ENCODE measurements at regions not wholly inside any gene's neighbourhood (a gene's known extent, or its start where the extent isn't known, plus 50 kb on each side); places are given as distances from the start of the nearest gene placed in this dataset.
"Not testable (repeated sequence)": the region's sequence is repeated elsewhere in the genome, so short reads cannot be mapped to it uniquely, and the experiment has no call there.

DNA sequence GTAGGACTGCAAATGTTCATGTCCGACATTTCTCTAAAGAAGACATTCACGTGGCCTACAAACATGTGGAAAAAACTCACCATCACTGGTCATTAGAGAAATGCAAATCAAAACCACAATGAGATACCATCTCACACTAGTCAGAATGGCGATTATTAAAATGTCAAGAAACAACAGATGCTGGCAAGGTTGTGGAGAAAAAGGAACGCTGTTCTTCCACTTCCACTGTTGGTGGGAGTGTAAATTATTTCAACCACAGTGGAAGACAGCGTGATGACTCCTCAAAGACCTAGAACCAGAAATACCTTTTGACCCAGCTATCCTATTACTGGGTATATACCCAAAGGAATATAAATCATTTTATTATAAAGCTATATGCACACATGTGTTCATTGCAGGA lies 253.9 kb upstream of the UBASH3B start:
- not testable (repeated sequence) for DNase-seq (ENCODE audit: low read depth, low spot score)

DNA sequence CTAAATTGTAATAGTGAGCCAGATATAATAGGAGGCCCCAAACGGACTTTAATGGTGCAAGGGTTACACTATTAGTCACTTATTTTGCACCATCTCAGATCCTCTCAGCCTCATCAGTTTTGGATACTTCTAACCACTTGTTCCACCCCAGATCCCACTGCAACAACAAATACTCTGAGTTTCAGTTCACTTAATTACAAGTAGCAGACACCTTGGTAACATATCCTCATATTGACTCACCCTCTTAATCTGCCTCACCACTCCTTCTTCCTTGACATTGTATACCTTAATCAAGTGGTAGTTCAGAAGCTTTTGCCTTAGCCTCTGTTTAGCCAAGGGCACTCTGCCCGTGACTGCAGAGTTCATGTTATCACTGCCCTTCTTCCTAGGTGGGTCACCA lies 256.1 kb upstream of the UBASH3B start:
- DNase-seq (ENCODE audit: low read depth, low spot score), result no peak

DNA sequence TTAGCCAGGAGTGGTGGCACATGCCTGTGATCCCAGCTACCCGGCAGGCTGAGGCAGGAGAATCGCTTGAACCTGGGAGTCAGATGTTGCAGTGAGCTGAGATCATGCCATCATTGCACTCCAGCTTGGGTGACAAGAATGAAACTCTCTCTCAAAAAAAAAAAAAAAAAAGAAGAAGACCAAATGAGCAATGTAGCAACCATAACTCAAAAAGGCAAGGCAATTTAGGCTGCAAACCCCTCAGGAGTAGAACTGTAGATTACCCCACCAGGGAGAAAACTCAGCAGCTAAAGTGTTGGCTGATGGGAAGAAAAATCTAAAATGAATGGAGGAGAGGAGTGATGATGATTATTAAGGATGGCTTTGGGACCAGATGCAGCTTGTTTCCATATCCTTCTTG lies 256.7 kb upstream of the UBASH3B start:
- DNase-seq (ENCODE audit: low read depth, low spot score), result no peak

DNA sequence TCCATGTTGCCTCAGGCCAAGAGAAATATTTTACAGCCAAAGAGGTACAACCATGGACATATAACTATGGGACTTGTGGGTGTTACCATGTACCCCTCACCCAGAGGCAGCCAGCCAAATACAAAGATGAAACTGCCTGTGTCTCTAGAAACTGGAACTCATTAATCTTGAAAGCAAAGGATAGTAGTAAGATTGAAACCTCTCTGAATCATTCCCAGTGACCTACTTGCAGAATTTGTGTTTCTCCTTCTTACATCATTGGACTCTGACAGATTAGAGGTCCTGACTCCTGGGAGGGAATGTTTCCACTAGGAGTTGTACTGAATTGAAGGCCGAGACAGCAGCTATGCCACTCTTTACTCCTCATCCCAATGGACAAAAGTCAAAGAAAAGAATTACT lies 257.4 kb upstream of the UBASH3B start:
- DNase-seq (ENCODE audit: low read depth, low spot score), result no peak

DNA sequence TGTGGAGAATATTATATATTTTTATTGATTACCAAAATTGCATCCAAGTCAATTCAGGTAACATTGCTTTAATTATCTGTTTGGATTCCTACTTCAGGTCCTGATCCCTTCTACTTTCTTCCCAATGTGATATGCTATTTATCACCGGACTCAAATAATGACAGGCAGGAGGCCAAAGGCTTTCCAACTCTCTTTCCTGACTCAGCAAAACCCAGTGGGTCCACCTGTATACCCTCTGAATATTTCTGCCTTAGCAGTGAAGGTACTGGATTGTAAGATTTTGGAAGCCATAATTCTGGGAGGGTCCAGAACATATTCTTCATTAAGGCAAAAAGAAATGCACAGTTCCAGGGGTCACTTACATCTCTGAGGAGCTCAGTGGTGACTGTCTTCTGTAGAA lies 260.2 kb upstream of the UBASH3B start:
- no peak for DNase-seq (ENCODE audit: low read depth, low spot score)

DNA sequence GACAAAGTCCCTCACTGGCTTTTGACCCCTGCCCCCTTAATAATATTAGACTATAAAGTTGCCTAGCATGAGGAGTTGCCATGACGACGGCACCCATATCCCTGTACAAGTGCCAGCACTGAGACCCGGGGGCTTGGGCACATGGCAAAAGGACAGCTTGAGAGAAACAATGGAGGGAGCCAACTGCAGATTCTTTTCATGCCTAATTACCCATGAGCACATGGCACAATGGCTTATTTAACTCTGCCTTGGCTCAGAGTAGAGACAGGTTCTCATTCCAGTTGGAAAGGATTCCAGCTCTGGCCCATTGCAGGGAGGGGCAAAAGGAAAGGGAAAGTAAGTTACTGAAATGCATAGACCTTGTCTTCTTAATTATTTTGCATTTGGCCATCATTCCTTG lies 261.2 kb upstream of the UBASH3B start:
- DNase-seq (ENCODE audit: low read depth, low spot score), result no peak

DNA sequence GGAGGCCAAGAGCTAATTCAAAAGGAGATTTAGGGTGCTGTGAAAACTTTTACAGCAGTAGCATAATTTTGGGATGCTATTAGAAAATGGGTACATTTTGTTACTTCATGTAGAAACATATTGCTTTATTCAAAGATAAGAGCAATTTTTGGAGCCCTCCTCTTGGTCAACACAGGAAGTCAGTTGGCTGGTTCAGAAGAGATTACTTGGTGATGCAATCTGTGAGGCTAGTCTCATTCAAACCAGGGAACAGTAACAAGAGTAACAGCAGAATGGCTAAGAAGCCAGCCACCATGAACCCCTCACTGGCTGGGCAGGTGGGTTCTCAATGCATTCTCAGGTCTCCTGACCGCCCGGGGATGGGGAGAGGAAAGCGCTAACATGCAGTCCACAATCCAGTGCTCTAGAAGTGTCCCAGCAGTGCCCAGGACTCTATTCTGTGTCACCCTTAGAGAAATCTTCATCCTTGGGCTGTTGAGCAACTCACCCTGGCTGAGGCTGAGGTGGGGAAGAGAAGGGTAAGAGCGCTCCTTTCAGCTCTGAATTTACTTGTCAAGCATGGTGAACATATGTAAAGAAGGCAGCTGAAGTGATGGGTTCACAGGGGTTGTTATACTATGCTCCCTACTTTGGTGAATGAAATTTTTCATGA lies 262.2 kb upstream of the UBASH3B start:
- no peak for DNase-seq (ENCODE audit: low read depth, low spot score)

DNA sequence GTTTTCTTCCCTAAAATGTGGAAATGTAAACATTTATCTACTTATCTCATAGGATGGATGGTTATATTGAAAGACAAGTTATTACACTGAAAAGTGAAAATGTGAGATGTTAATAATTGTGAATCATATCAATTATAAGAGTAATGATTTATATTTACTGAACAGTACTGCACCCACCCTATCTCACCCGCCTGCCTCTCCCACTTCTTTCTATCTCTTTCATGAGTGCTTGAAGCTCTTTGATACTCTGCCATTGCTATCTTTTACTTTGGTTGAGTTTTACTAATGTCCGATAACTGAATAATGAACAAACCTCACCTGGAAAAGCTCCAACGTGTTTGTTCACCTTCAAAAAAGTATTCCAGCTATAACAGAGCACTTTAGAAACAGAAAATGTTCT lies 263.0 kb upstream of the UBASH3B start:
- DNase-seq (ENCODE audit: low read depth, low spot score), result no peak

DNA sequence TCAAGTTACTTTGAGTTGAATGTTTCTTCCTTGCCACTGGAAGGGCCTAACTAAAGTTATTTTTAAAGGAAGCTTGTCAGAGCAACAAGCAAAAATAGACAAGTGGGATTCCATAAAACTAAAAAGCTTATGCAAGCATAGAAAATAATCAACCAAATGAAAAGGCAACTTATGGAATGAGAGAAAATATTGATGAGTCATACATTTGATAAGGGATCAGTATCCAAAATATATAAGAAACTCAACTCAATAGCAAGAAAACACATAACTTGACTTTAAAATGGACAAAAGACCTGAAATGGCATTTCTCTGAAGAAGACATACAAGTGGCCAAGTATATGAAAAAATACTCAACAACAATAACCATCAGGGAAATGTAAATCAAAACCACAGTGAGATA lies 264.5 kb upstream of the UBASH3B start:
- no peak for DNase-seq (ENCODE audit: low read depth, low spot score)

DNA sequence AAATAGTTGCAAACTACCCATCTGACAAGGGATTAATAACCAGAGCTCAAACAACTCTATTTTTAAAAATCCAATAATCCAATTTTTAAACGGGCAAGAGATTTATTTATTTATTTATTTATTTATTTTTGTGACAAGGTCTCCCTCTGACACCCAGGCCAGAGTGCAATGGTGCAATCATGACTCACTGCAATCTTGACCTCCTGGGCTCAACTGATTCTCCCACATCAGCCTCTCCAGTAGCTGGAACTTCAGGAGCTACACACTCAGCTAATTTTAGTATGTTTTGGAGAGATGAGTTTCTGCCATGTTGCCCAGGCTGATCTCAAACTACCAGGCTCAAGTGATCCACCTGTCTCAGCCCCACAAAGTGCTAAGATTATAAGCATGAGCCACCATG lies 267.2 kb upstream of the BLID start:
- no peak for DNase-seq (ENCODE audit: low read depth, low spot score)

DNA sequence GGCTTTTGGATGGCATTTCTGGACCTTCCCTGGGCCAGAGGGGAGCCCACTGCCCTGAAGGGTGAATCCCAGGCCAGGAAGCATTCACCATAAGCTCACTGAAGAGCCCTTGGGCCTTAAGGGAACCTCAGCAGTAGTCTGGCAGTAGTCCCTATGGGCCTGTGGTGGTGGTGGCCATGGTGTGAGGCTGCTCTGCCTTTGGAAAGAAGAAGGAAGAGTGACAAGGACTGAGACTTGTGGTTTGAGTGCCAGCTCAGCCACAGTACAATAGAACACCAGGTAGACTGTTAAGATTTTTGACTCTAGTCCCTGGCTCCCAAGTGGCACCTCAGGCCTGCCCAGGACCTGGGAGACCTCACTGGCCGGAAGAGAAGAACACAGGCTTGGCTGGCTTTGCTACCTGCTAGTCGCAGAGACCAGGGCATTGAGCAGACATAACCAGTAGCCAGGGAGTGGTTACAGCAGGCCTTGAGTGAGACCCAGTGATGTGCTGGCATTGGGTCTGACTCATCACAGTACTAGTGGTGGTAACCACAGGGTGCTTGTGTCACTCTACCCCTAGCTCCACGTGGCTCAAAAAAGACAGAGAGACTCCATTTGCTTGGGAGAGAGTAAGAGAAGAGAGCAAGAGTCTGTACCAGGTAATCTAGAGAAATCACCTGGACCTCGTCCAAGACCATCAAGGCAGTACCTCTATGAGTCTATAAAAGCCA lies 259.8 kb upstream of the BLID start:
- no peak for DNase-seq (ENCODE audit: low read depth, low spot score)

DNA sequence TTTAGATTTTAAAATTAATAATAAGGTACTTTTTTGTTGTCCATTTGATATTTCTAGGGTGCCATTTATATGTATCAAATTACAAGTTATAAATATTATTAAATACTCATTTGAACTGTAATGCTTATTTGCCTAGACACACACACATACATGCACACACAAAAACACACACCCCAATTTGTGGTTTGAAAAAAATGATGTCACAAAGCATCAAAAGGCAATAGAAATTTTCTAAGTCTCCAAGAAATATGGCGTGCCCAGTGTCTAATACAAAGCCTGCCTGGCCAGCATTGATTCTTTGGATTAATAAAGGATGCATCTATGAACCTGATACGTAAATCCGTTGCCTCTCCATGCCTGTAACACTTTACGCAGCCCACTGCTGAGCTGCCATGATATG lies 252.8 kb upstream of the BLID start:
- DNase-seq (ENCODE audit: low read depth, low spot score), result no peak

DNA sequence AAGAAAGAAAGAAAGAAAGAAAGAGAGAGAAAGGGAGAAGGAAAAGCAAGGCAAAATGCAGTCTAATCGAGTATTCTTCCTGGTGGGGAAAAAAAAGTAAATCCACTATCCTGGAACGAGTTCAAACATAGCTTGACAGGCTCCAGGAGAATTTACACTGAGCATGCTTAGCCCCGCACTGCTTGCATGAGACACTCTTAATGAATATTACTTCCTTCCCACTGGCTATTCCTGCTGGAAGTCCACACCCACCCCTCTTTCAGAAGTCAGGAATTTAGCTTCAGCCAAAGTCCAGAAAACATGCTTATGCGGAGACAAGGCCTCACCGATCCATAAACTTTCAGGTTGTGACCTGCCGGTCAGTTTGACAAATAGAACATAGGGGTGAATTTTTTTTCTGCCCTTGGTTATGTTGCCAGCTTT lies 251.8 kb upstream of the BLID start:
- DNase-seq (ENCODE audit: low read depth, low spot score), result no peak

DNA sequence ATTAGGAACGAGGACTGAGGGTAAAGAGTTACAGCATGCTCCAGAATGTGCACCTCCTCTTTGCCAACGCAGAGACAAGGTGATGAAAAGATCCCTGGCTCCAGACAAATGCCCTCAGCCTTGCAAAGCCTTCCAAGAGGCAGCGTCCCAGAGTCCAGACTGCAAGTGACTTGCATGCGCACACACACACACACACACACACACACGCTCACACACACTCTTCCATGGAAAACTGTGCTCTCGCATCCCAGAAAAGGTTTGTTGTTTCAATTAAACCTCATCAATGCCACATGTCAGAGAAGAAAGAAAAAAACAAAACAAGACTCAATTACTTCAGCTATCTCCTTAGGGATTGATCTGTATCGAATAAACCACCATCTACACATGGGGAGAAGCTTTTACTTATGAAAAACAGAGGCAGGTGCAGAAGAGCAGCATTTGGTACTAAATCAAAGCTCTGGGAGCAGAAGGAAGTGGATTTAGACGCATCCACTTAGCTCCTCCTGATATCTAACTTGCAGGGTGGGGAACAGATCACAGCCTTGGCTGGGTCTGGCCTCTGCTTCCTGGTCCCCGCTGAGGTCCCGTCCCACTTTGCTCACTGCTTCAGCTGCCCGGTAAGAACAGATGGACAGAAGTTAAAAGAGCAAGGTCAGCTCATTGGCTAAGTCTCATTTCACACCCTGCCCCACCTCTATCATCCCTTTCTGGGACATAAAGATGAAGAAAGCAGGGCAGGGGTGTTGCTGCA lies 249.8 kb upstream of the BLID start:
- no peak for DNase-seq (ENCODE audit: low read depth, low spot score)

DNA sequence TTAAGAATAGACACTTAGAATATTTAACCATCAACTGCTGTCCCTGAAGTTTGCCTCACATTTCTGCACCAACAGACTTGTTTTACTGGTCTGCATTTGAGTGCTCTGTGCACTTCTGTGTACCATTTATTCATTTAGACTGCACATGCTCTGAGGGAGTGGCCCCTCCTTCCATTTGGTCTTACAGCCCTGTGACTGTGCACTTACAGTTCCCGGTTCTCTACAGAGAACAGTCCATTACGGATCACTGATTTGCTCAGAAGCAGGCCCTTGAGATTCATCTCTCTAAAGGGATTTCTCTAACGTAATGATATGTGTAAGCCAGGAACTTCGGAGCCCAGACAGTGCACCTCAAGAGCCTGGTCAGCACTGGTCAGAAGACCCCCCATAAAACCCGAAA lies 247.3 kb upstream of the BLID start:
- no peak for DNase-seq (ENCODE audit: low read depth, low spot score)

DNA sequence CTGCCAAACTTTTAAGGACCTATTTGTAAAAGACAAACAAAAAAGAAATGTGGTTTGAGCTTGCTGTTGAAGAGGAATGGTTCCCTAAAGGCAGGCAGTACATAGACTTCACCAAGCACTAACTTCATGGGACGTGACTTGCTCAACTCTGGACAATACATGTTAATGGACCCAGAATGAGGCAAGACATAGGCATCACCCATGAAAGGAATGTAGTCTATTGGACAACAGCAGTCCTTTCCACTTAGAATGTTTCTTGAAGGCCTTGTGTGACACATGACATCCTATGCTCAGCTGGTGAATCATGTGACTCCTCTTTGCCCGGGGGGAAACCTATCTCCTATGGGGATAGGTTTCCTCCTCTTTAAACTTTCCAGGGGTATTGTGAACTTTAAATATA lies 246.4 kb upstream of the BLID start:
- DNase-seq (ENCODE audit: low read depth, low spot score), result no peak

DNA sequence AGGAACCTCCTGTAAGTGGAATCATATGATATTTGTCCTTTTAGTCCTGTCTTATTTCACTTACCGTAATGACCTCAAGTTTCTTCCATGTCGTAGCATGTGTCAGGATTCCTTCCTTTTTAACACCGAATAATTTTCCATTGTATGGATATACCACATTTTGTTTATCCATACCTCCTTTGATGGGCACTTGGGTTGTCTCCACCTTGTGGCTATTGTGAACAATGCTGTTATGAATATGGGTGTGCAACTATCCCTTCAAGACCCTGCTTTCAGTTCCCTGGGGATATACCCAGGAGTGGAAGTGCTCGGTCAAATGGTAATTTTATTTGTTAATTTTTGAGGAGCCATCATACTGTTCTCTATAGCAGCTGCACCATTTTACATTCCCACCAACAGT lies 244.9 kb upstream of the BLID start:
- DNase-seq (ENCODE audit: low read depth, low spot score), result no peak

DNA sequence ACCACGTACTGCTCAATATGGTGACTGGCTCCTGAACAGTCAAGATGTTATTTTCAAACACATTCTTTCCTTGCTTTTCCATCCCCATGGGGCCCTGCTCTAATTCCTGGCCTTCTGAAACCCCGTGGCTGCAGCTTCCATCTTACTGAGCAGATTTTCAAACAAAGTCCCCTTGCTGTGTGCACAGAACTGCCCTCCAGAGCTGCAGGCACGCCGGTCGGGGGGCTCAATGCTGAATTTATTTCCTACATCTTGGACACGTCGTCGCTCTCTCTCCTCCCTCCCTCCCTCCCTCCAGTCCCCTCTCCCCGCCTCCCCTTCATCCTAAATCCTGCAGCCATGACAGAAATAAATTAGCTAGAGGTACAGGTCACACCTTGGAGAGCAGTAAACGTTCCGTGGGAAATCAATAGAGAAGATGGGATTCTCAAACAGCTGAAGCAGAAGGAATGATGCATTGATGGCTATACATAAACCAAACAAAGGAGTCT lies 243.1 kb upstream of the BLID start:
- DNase-seq (ENCODE audit: low read depth, low spot score), result no peak

DNA sequence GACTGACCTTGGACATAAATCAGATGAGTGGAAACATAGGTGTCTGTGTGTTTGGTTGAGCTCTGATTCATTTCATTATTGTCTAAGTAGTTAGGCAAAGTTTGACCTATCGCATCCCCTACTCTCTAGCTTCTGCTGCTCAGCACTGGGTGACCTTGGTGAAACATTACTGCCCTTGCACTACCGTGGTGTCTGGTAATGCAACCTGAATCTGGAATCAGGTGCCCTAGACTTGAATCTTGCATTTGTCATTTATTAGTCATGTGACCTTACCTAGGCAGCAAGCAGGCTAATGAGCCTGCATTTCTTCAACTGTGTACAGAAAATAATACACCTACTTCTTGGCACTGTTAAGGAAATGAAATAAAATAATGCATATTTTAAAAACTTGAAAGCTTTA lies 242.3 kb upstream of the BLID start:
- DNase-seq (ENCODE audit: low read depth, low spot score), result no peak

DNA sequence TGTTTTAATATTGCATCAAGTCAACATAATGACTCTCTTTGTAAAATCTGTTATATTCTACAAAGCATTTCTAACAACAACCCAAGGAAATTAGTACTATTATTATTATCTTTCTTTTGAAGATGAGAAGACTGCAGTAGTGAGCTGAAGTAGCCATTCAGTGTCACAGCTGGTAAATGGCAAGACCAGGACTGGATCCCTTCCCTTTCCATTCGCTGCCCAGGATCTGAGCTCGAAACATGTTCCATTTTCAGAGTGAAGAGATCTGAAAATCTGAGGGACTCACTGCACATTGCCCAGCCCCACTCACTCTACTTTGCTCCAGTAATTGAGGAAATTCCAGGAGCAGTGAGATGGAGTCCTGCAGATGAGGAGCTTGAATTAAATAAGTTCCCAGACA lies 240.0 kb upstream of the BLID start:
- DNase-seq (ENCODE audit: low read depth, low spot score), result no peak

DNA sequence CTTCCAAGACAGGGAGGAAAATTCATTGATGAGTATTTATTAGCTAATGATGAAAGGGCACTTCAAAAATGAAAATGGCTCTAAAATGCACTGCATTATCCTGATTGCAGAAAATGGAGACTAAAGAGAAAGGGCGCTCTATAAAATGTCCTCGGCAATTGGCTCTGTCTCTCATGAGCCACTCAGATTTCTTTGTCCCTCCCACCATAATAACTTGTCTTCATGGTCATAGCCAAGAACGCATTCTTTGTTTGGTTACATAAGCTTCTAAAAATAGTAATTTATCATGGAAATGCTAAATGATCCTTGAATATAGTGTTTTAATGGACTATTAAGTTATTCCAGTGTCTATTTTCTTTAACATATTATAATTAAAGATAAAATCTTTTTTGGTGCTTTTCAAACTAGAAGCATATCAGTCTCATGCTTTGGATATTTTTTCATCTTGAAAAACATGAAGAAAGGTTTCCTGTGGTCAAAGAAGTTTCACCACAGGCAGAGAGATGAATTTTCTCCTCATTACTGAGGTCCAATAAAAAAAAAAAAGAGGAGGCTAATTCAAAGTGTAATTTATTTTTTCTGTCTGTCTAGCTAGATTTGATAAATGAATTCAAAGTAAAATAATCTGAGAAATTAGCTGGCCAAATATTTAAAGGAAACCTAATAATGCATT lies 238.1 kb upstream of the BLID start:
- no peak for DNase-seq (ENCODE audit: low read depth, low spot score)

DNA sequence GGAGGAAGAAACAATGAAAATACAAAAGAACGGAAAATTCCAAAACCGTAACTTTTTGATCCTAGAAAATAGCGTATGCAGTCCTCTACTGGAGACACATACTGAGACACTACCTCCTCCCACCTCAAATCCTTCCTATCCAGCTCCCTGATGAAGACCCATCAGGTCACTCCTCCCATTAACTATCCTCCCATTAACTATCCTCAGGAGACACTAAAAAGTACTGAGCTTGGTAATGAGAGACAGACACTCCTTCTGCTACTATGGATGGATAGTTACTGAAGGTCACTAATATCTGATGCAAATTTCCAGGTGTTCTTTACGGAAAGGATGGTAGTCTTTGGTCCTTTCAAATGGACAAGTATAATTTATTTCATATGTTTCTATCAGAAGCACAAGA lies 237.5 kb upstream of the BLID start:
- no peak for DNase-seq (ENCODE audit: low read depth, low spot score)
